ENCODE measurements at regions not wholly inside any gene's neighbourhood (a gene's known extent, or its start where the extent isn't known, plus 50 kb on each side); places are given as distances from the start of the nearest gene placed in this dataset.
A peak's percentile ranks its signal among the peaks of the same experiment; 100 is the strongest.

- no peak overlapping the region for H3K27ac ChIP-seq
- peaks cover 40% of the 10 kb centered on the region for H3K4me1 ChIP-seq (ENCODE audit: insufficient read depth)
- TF ChIP-seq EZH2 (IDR thresholded peaks at IDR 0.05; ENCODE audit: borderline replicate concordance): no peak
- TF ChIP-seq CTCF (IDR thresholded peaks at IDR 0.05; ENCODE audit: poor library complexity): no peak
- TF ChIP-seq EZH2phosphoT487 (IDR thresholded peaks at IDR 0.05; ENCODE audit: low read depth, severe bottlenecking, unreplicated experiment): no peak
- H2AFZ ChIP-seq: no peak overlapping the region
- no peak overlapping the region for H3K4me3 ChIP-seq
- 95% methylated on average over 19 of the region's 20 CpGs for WGBS (ENCODE audit: low lambda C conversion rate, missing lambda C conversion rate)
- no peaks in the 10 kb centered on the region for H3K9me3 ChIP-seq (ENCODE audit: low read depth)
- H3K4me2 ChIP-seq: no peak overlapping the region
- H3K9me2 ChIP-seq (replicated peaks; ENCODE audit: insufficient read depth): no peaks in the 10 kb centered on the region
- no peaks in the 10 kb centered on the region for H3K27me3 ChIP-seq
- no peaks in the 10 kb centered on the region for H4K20me1 ChIP-seq (ENCODE audit: insufficient read depth, poor library complexity, severe bottlenecking)
- DNase-seq (ENCODE audit: low spot score): no peak
- H3K79me2 ChIP-seq: peaks cover 19% of the 10 kb centered on the region
- H3K36me3 ChIP-seq (replicated peaks; ENCODE audit: insufficient read depth, low read depth): no peaks in the 10 kb centered on the region
Measured at GRCh38 chr16:85469929-85470590, 143.1 kb upstream of the GSE1 start.

GRCh38 chr16:85470873-85471272, 142.2 kb upstream of the GSE1 start:
- WGBS (ENCODE audit: low lambda C conversion rate, missing lambda C conversion rate): 88% methylated on average over 13 of the region's 13 CpGs

GRCh38 chr16:85471469-85472431, 141.4 kb upstream of the GSE1 start:
- no peaks in the 10 kb centered on the region for H3K9me2 ChIP-seq (replicated peaks; ENCODE audit: insufficient read depth)
- TF ChIP-seq EZH2phosphoT487 (IDR thresholded peaks at IDR 0.05; ENCODE audit: low read depth, severe bottlenecking, unreplicated experiment) (no peak), EZH2 (IDR thresholded peaks at IDR 0.05; ENCODE audit: borderline replicate concordance) (no peak), CTCF (IDR thresholded peaks at IDR 0.05; ENCODE audit: poor library complexity) (no peak)
- peak; percentile 30 for DNase-seq (ENCODE audit: low spot score)
- H3K4me1 ChIP-seq (ENCODE audit: insufficient read depth): peaks cover 47% of the 10 kb centered on the region
- H3K79me2 ChIP-seq: peaks cover 20% of the 10 kb centered on the region
- no peaks in the 10 kb centered on the region for H3K36me3 ChIP-seq (replicated peaks; ENCODE audit: insufficient read depth, low read depth)
- H3K27ac ChIP-seq: peak overlapping the region; percentile 43
- no peaks in the 10 kb centered on the region for H4K20me1 ChIP-seq (ENCODE audit: insufficient read depth, poor library complexity, severe bottlenecking)
- no peak overlapping the region for H2AFZ ChIP-seq
- no peaks in the 10 kb centered on the region for H3K9me3 ChIP-seq (ENCODE audit: low read depth)
- peak overlapping the region; percentile 45 for H3K4me2 ChIP-seq
- no peaks in the 10 kb centered on the region for H3K27me3 ChIP-seq
- 69% methylated on average over 15 of the region's 15 CpGs for WGBS (ENCODE audit: low lambda C conversion rate, missing lambda C conversion rate)
- no peak overlapping the region for H3K4me3 ChIP-seq

More at GRCh38 chr16:85470873-85471272, 142.2 kb upstream of the GSE1 start:
- no peaks in the 10 kb centered on the region for H3K9me2 ChIP-seq (replicated peaks; ENCODE audit: insufficient read depth)
- H3K4me2 ChIP-seq: no peak overlapping the region
- H3K9me3 ChIP-seq (ENCODE audit: low read depth): no peaks in the 10 kb centered on the region
- peaks cover 16% of the 10 kb centered on the region for H3K79me2 ChIP-seq
- no peaks in the 10 kb centered on the region for H3K36me3 ChIP-seq (replicated peaks; ENCODE audit: insufficient read depth, low read depth)
- no peaks in the 10 kb centered on the region for H3K27me3 ChIP-seq
- DNase-seq (ENCODE audit: low spot score): no peak
- no peaks in the 10 kb centered on the region for H4K20me1 ChIP-seq (ENCODE audit: insufficient read depth, poor library complexity, severe bottlenecking)
- no peak overlapping the region for H3K27ac ChIP-seq
- H3K4me3 ChIP-seq: no peak overlapping the region
- H3K4me1 ChIP-seq (ENCODE audit: insufficient read depth): peaks cover 48% of the 10 kb centered on the region
- TF ChIP-seq EZH2 (IDR thresholded peaks at IDR 0.05; ENCODE audit: borderline replicate concordance): no peak
- no peak overlapping the region for H2AFZ ChIP-seq

GRCh38 chr16:85472514-85472913, 140.6 kb upstream of the GSE1 start:
- Histone ChIP-seq H2AFZ (no peak overlapping the region), H3K27ac (peak overlapping the region; percentile 43), H3K4me2 (peak overlapping the region; percentile 45), H3K4me3 (no peak overlapping the region), H4K20me1 (ENCODE audit: insufficient read depth, poor library complexity, severe bottlenecking) (no peaks in the 10 kb centered on the region), H3K9me2 (replicated peaks; ENCODE audit: insufficient read depth) (no peaks in the 10 kb centered on the region), H3K4me1 (ENCODE audit: insufficient read depth) (peaks cover 47% of the 10 kb centered on the region), H3K36me3 (replicated peaks; ENCODE audit: insufficient read depth, low read depth) (no peaks in the 10 kb centered on the region), H3K27me3 (no peaks in the 10 kb centered on the region), H3K9me3 (ENCODE audit: low read depth) (no peaks in the 10 kb centered on the region), H3K79me2 (peaks cover 19% of the 10 kb centered on the region)
- TF ChIP-seq EZH2 (IDR thresholded peaks at IDR 0.05; ENCODE audit: borderline replicate concordance): no peak
- TF ChIP-seq CTCF (IDR thresholded peaks at IDR 0.05; ENCODE audit: poor library complexity): no peak
- TF ChIP-seq EZH2phosphoT487 (IDR thresholded peaks at IDR 0.05; ENCODE audit: low read depth, severe bottlenecking, unreplicated experiment): no peak
- WGBS (ENCODE audit: low lambda C conversion rate, missing lambda C conversion rate): 53% methylated on average over 9 of the region's 9 CpGs
- no peak for DNase-seq (ENCODE audit: low spot score)

All from hepatocyte (in vitro differentiated cells).